ENCODE measurements at regions not wholly inside any gene's neighbourhood (a gene's known extent, or its start where the extent isn't known, plus 50 kb on each side); places are given as distances from the start of the nearest gene placed in this dataset.
"Not testable (repeated sequence)": the region's sequence is repeated elsewhere in the genome, so short reads cannot be mapped to it uniquely, and the experiment has no call there.

DNA sequence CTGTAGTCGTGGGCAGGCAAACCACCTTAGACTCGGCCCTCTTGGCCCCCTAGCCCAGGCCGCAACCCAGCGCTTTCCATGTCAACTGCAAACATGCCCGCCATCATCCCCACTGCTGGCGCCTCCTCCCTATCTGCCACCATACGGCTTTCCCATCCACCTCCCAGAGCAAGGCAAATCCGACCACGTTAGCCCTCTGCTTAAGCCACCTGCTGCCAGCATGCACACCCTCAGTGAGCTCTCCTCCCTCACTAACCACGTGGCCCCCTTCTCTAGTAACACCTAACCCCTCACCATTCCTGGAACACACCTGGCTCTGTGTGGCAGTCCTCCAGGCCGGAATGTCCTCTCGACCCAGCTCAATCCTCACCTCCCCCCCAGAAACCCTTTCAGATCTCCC lies 534.8 kb downstream of the TP53TG3F start:
- TF ChIP-seq TCF7L2 (IDR thresholded peaks at IDR 0.05; ENCODE audit: low read depth, low read length); POLR2AphosphoS5 (IDR thresholded peaks at IDR 0.05; ENCODE audit: low read depth, low read length); SIN3A (IDR thresholded peaks at IDR 0.05; ENCODE audit: borderline replicate concordance, insufficient read depth, low read depth, low read length): not testable (repeated sequence)
- TF ChIP-seq, protein P1, sequence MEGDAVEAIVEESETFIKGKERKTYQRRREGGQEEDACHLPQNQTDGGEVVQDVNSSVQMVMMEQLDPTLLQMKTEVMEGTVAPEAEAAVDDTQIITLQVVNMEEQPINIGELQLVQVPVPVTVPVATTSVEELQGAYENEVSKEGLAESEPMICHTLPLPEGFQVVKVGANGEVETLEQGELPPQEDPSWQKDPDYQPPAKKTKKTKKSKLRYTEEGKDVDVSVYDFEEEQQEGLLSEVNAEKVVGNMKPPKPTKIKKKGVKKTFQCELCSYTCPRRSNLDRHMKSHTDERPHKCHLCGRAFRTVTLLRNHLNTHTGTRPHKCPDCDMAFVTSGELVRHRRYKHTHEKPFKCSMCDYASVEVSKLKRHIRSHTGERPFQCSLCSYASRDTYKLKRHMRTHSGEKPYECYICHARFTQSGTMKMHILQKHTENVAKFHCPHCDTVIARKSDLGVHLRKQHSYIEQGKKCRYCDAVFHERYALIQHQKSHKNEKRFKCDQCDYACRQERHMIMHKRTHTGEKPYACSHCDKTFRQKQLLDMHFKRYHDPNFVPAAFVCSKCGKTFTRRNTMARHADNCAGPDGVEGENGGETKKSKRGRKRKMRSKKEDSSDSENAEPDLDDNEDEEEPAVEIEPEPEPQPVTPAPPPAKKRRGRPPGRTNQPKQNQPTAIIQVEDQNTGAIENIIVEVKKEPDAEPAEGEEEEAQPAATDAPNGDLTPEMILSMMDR (IDR thresholded peaks at IDR 0.05) = not testable (repeated sequence)
